ENCODE measurements at regions not wholly inside any gene's neighbourhood (a gene's known extent, or its start where the extent isn't known, plus 50 kb on each side); places are given as distances from the start of the nearest gene placed in this dataset.

DNA sequence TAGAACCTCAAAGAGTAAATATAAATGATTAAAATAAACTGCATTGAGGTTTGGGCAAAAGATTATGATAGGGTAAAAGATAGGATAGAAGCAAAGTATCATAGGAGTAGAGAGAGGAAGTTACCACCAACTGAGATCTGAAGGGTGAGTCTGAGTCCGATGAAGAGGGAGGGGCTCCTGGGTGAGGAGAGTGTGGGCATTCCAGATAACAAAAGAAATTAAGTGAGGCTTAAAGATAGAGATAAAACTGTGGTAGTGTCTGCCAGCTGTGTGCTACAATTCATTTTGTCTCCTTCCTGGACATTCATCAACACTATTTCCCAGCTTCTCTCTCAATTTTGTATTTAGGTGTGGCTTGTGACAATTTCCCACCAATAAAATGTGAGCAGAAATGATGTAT is 343.0 kb upstream of the PLSCR5 start:
- Histone ChIP-seq H4K20me1 (ENCODE audit: low read depth, low read length) (no peaks in the 10 kb centered on the region), H3K9me2 (replicated peaks; ENCODE audit: insufficient read depth, low read length) (no peaks in the 10 kb centered on the region), H3K79me2 (ENCODE audit: insufficient read depth, low read length) (no peaks in the 10 kb centered on the region), H3F3A (ENCODE audit: insufficient read depth) (no peaks in the 10 kb centered on the region), H2AFZ (ENCODE audit: low read depth, low read length, severe bottlenecking) (no peak overlapping the region), H3K9me3 (ENCODE audit: insufficient read depth, low read length) (no peaks in the 10 kb centered on the region), H3K36me3 (ENCODE audit: low read length) (no peaks in the 10 kb centered on the region), H3K4me2 (ENCODE audit: low read depth, low read length, poor library complexity, severe bottlenecking) (no peak overlapping the region), H3K9ac (ENCODE audit: low read length) (no peak overlapping the region), H3K27me3 (ENCODE audit: low read length) (no peaks in the 10 kb centered on the region), H3K27ac (ENCODE audit: low read depth, low read length) (no peak overlapping the region), H3K4me3 (ENCODE audit: insufficient read depth, low read length, poor library complexity, severe bottlenecking) (no peak overlapping the region)
- TF ChIP-seq, protein P1, sequence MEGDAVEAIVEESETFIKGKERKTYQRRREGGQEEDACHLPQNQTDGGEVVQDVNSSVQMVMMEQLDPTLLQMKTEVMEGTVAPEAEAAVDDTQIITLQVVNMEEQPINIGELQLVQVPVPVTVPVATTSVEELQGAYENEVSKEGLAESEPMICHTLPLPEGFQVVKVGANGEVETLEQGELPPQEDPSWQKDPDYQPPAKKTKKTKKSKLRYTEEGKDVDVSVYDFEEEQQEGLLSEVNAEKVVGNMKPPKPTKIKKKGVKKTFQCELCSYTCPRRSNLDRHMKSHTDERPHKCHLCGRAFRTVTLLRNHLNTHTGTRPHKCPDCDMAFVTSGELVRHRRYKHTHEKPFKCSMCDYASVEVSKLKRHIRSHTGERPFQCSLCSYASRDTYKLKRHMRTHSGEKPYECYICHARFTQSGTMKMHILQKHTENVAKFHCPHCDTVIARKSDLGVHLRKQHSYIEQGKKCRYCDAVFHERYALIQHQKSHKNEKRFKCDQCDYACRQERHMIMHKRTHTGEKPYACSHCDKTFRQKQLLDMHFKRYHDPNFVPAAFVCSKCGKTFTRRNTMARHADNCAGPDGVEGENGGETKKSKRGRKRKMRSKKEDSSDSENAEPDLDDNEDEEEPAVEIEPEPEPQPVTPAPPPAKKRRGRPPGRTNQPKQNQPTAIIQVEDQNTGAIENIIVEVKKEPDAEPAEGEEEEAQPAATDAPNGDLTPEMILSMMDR (IDR thresholded peaks at IDR 0.05; ENCODE audit: insufficient read depth, low read length, poor library complexity, severe bottlenecking) = no peak

DNA sequence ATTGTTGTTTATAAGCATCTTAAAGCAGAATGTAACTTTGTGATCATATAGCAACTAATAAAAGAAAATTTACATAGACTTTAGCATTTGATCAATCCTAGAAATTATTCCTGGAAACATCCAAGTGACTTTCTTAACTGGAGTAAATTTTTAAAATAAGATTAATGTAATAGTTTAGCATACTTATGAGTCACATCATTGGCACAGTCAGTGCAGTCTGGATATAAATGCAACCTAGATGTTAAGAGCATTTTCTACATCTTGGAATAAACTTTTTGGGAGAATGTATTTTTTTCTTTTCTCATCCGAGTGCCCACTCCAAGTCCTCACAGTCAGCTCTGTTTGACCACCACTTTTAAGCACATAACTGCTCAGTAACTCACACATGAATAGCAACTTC is 324.6 kb upstream of the PLSCR5 start:
- Histone ChIP-seq H3K9ac (ENCODE audit: low read length) (no peak overlapping the region), H3K79me2 (ENCODE audit: insufficient read depth, low read length) (no peaks in the 10 kb centered on the region), H3K27me3 (ENCODE audit: low read length) (no peaks in the 10 kb centered on the region), H3K4me3 (ENCODE audit: insufficient read depth, low read length, poor library complexity, severe bottlenecking) (no peak overlapping the region), H3K9me2 (replicated peaks; ENCODE audit: insufficient read depth, low read length) (no peaks in the 10 kb centered on the region), H3K27ac (ENCODE audit: low read depth, low read length) (no peak overlapping the region), H3K36me3 (ENCODE audit: low read length) (no peaks in the 10 kb centered on the region), H3K4me2 (ENCODE audit: low read depth, low read length, poor library complexity, severe bottlenecking) (no peak overlapping the region), H4K20me1 (ENCODE audit: low read depth, low read length) (no peaks in the 10 kb centered on the region), H2AFZ (ENCODE audit: low read depth, low read length, severe bottlenecking) (no peak overlapping the region), H3K9me3 (ENCODE audit: insufficient read depth, low read length) (no peaks in the 10 kb centered on the region), H3F3A (ENCODE audit: insufficient read depth) (no peaks in the 10 kb centered on the region)
- TF ChIP-seq EZH2phosphoT487 (conservative IDR thresholded peaks at IDR 0.05; ENCODE audit: low read length) = no peak
- TF ChIP-seq, protein P1 (IDR thresholded peaks at IDR 0.05; ENCODE audit: insufficient read depth, low read length, poor library complexity, severe bottlenecking) = no peak

DNA sequence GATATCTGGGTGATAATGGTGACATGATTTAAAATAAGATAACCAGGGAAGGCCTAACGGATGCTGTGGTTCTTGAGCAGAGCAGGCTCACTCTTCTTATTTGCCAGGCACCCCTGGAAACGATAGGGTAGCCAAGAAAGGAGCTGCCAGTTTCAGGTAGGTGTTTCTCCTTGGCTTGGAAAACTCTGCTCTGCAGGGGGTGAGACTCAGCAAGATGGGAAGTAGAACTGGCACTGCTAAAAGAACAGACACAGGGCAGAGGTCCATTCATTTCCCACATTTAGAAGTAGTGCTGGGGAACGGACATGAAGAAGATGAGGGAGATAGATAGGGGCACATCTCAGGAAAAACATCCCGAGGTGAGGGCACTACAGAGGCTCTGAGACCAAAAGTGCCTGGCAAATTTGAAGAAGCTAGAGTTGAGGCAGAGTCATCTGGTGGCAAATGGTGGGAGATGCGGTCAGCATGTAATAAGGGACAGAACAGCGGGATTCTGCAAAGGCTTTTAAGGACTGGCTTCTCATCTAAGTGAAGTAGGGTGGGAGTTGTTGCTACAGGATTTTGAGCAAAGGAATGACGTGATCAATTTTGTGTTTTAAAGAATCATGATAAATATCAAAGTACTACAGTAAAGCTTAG is 323.4 kb upstream of the PLSCR5 start:
- TF ChIP-seq EZH2phosphoT487 (conservative IDR thresholded peaks at IDR 0.05; ENCODE audit: low read length) = no peak
- TF ChIP-seq, protein P1 (IDR thresholded peaks at IDR 0.05; ENCODE audit: insufficient read depth, low read length, poor library complexity, severe bottlenecking) = no peak
- H2AFZ ChIP-seq (ENCODE audit: low read depth, low read length, severe bottlenecking) = no peak overlapping the region
- H4K20me1 ChIP-seq (ENCODE audit: low read depth, low read length) = no peaks in the 10 kb centered on the region

More for the DNA sequence above, 323.4 kb upstream of the PLSCR5 start:
- no peaks in the 10 kb centered on the region for H3K36me3 ChIP-seq (ENCODE audit: low read length)
- no peak overlapping the region for H3K4me2 ChIP-seq (ENCODE audit: low read depth, low read length, poor library complexity, severe bottlenecking)
- no peaks in the 10 kb centered on the region for H3F3A ChIP-seq (ENCODE audit: insufficient read depth)
- no peaks in the 10 kb centered on the region for H3K9me2 ChIP-seq (replicated peaks; ENCODE audit: insufficient read depth, low read length)
- no peak overlapping the region for H3K27ac ChIP-seq (ENCODE audit: low read depth, low read length)
- no peaks in the 10 kb centered on the region for H3K79me2 ChIP-seq (ENCODE audit: insufficient read depth, low read length)
- H3K9me3 ChIP-seq (ENCODE audit: insufficient read depth, low read length) = no peaks in the 10 kb centered on the region
- H3K9ac ChIP-seq (ENCODE audit: low read length) = no peak overlapping the region
- no peaks in the 10 kb centered on the region for H3K27me3 ChIP-seq (ENCODE audit: low read length)
- no peak overlapping the region for H3K4me3 ChIP-seq (ENCODE audit: insufficient read depth, low read length, poor library complexity, severe bottlenecking)
